Sigmoid colon (tissue), 4 donors: ENCODE measurements at regions not wholly inside any gene's neighbourhood (a gene's known extent, or its start where the extent isn't known, plus 50 kb on each side); places are given as distances from the start of the nearest gene placed in this dataset.

Experiments used
- EP300 ChIP-seq, 4 donors: sonication (generic); formaldehyde crosslinking; IDR thresholded peaks; one replicate each; pipeline ENCODE4 v1.6.1; 2017; ENCODE audit warnings: antibody characterized with exemption in 4 of 4
- POLR2A ChIP-seq, 2 donors: fragments of 450-650 bp; IDR thresholded peaks; one replicate each; pipeline ENCODE4 v1.6.1; 2016; ENCODE audit warnings: antibody characterized with exemption in 2 of 2, mild to moderate bottlenecking in 2 of 2, moderate library complexity in 2 of 2
- TF ChIP-seq, protein P1 (sequence below), 4 experiments: fragments of 450-650 bp in 3 of 4; fragments of 200-600 bp in 1 of 4; IDR thresholded peaks; one replicate each; pipeline ENCODE4 v1.5.1; 2016 to 2019; ENCODE audit warnings: antibody characterized with exemption in 4 of 4, mild to moderate bottlenecking in 3 of 4, moderate library complexity in 2 of 4

DNA sequence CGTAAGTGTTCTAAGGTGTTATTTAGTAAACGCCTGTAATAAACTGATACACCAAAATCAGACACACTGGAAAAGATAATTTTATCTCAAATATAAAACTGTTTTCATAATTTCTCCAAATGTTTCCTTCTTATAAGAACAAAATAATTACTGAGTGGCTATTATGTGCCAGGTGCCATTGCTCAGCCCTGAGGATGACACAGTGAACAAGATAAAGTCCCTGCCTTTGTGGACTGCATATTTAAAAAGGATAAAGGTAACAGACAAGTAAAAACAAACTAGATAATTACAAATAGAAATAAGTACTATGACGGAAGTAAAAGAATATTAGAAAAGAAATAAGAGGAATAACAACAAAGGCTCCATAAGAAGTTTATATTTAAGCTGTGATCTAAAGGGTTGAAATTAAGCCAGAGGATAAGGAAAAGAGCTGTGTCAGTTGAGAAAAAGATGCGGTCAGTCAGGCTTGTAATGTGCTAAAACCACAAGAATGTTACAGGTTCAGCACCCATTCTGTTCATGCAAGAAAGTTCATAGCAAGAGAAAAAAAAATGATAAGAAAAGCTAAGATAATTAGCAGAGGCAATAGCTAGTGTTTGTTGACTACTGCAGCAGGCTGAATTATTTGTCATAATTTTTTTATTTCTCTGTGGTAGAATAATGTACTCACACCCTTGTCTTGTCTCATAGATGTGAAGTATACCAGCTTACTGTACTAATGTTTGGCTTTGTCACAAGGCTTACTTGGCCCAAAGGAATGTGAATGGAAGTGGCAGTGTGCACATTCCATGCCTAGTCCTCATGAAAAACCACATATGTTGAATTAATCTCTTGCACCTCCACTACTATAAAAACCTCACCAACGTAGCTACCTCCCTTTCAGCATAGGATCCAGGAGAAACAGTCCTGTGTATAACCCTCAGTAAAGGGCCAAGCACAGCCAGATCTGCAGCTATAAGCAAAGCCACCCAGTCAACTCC is 75.1 kb downstream of the CRPPA start:
- TF ChIP-seq POLR2A (IDR thresholded peaks at IDR 0.05) (no peak), EP300 (IDR thresholded peaks at IDR 0.05) (no peak)
- TF ChIP-seq, protein P1, sequence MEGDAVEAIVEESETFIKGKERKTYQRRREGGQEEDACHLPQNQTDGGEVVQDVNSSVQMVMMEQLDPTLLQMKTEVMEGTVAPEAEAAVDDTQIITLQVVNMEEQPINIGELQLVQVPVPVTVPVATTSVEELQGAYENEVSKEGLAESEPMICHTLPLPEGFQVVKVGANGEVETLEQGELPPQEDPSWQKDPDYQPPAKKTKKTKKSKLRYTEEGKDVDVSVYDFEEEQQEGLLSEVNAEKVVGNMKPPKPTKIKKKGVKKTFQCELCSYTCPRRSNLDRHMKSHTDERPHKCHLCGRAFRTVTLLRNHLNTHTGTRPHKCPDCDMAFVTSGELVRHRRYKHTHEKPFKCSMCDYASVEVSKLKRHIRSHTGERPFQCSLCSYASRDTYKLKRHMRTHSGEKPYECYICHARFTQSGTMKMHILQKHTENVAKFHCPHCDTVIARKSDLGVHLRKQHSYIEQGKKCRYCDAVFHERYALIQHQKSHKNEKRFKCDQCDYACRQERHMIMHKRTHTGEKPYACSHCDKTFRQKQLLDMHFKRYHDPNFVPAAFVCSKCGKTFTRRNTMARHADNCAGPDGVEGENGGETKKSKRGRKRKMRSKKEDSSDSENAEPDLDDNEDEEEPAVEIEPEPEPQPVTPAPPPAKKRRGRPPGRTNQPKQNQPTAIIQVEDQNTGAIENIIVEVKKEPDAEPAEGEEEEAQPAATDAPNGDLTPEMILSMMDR (IDR thresholded peaks at IDR 0.05): no peak
